Activated CD4-positive, CD25-positive, alpha-beta regulatory T cell treated with anti-CD3 and anti-CD28 coated beads, Interleukin-2, amount 50 U/mL, for 72 hours (primary cell): ENCODE measurements at regions not wholly inside any gene's neighbourhood (a gene's known extent, or its start where the extent isn't known, plus 50 kb on each side); places are given as distances from the start of the nearest gene placed in this dataset.
"Not testable (repeated sequence)": the region's sequence is repeated elsewhere in the genome, so short reads cannot be mapped to it uniquely, and the experiment has no call there.

Experiments used
- DNase-seq: peaks from one replicate; pipeline ENCODE4 v3.0.0; 2021

DNA sequence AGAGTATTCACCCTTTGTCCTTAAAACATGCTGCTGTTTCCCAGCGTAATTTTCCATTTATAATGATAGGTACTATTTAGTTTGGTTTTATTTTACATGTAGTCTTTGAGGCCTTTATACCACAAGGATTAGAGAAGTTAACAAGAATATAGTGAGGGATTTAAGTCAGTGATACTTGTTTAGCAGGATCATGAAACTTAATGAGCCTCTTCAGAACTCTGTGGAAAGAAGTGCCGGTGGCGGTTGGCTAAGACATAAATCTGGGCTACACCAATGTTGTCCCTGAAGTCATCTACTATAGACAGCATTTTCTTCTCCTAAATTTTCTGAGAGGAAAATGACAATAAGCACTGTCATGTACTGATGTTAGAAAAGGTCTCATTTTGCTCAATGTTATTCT, 1226.0 kb upstream of the SEL1L start:
- no peak for DNase-seq

DNA sequence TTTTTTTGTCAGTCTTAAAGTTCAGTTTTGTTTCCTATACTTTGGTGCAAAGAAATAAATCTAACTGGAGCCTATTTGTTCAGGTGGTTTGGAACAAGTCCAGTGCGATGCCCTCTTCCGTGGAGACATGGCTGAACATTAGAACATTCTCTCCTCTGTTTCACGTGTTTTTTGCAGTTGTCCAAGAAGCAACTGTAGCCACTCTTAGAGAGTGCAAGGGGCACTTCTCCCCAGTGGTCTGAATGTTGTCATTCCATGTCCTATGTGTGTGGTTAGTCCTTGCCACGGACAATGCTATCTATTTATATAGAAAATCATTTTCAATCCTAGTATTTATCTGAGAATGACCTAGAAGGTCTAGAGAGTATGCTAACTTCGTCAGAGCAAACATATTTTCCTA, 1232.5 kb upstream of the SEL1L start:
- no peak for DNase-seq

DNA sequence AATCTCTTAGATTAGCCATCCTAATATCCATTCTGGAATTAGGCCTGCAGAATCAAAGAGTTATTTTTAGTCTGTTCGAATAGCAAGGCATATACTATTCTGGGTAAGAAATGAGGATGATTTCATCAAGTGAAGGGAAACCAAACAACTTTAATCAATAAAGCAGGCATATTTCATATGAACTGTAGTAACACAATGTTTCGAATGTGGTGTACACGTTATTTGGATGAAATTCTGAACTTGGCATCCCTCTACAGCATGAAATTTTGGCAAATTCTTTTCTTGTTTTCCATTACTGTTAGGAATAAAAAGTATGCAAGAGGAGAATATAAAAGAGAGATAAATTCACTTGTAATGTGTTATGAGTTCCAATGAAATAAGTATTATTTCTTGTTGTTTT, 1233.3 kb upstream of the SEL1L start:
- DNase-seq = no peak

DNA sequence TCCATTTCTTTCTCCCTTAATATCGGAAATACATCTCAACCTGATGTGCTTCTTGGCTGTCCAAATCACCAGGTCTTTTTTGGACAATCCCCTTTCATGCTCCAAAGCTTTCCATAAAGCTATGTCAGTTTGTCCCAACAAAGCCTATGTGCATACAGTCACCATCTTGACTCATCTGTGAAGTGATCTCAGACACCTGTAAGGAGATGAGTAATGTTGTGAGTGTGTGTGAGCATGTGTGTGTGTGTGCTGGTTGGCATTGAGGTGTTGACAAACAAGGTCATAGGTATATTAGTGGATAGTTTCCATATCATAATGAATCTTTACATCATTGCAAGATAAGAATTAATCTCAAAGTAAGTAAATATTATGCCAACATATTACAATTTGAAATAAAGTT, 1243.3 kb upstream of the SEL1L start:
- no peak for DNase-seq

DNA sequence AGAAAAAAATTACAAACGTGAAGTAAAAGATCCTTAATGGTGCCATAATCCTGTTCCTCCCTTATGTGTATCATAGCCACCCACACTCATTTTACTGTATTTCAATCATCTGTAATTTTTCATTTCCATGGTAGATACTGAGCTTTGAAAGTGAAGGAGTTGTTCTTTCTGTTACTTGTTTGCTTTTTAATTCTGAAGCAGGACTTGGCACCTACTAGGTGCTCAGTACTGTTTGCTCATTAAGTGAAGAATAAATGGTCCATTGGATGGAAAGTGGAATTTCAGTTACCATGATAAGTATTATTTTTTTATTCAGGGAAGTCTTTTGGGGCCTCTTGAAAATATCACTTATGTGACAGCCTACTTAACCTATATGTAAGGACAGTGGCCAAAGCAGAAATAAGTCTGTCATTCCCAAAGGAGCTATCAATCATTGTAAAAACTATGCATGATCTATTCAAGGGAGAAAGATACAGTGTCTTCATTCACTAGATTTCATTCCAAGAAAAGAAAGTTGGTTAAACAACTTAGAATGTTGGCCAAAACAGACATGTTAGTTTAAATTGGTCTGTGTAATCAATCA, 1244.4 kb upstream of the SEL1L start:
- DNase-seq = no peak

DNA sequence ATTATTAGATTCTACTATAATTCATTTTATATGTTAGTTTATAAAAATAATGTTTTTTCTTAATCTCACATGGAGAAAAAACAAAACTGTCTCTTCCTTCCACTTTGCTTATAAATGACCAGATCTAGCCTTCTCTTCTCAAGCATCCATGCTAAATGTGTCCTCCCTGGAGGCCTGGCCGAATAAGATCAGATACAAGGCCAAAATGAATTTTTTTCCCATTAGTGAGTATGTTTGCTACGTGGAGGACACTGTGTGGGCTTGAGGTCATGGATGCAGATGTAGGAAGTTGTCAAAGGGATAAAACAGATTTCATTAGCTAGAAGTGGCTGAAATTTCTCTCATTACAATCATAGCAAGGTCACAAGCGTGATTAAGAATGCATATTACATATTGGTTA, 1244.9 kb upstream of the SEL1L start:
- DNase-seq = no peak

DNA sequence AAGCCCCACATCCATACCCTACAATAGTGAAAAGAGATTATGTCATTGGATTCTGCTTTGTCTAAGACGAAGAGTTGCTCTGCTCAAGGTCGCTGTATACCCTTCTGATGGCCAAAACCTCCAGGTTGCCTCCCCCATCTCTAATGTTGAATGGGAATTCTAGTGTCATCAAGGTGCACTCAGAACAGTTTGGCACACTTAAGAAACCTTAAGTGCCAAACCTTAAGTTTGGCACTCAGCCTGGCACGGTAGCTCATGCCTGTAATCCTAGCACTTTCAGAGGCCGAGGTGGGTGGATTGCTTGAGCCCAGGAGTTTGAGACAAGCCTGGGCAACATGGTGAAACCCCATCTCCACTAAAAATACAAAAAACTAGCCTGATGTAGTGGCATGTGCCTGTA, 1245.6 kb upstream of the SEL1L start:
- DNase-seq = no peak

DNA sequence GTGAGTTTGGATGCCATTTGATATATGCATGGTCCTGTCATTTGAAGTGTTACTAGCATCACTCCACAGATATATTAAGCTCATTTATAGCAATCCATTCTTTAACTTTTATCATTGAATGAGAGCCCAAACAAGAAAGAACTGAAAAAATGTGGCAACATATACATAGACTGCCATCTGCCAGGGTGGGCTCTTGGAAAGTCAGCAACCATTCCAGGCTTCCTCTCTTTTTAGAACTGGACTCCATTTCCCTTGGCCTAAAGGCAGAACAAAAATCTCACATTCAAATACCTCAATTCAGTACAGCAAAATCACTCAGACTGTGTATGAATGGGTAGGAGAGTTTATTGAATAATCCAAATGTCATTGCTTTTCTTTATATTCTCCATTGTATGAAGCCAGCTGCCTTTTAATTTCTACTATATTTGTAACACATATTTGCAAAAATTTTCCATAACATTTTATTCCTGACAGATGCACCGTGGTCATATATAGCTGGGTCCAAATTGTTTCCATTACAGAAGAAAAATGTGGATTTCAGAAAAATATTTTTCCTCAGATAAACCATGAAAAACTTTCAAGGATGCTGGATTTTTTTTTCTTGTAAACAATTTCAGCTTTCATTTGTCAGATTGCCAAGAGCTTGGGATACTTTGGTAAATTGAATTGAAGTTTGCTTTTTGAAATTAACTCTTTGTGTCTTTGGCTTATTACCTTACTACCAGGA, 1252.3 kb upstream of the SEL1L start:
- DNase-seq = no peak

DNA sequence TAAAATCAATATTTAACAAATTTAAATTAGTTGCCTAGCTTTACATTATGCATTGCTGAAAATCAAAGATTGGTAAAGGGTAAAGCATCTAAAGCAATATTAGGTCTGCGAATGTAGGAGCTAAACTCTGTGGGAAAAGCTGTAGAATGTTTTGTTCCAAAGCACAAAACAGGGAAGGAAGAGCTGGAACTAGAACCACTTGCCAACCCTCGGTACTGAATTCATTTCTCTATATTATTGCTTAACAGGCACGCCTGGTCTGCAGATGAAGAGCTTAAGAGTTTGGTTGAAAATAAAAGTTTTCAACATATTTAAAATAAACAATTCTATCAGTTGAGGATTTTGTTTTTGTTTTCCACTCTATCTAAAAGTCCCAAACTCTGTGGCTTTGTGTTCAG, 1252.8 kb upstream of the SEL1L start:
- DNase-seq = no peak

DNA sequence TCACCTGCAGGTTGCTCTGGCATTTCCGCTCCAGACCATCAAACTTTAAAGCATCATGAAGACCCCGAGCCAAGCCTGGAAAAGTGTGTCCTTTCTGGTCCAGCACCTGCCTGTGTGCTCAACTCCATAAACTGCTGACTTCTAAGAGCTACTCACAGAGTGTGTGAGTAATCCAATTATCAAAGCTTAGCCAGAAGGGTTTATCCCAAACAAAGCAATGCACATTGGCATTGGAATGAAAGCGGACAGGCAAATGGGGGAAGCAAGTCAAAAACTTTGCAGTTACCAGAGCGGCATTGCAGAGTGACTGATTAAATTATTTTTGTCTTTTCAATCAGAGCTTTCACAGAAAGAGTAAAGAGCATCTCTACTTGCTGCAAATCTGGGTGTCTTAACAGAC, 1262.4 kb upstream of the SEL1L start:
- DNase-seq = no peak

DNA sequence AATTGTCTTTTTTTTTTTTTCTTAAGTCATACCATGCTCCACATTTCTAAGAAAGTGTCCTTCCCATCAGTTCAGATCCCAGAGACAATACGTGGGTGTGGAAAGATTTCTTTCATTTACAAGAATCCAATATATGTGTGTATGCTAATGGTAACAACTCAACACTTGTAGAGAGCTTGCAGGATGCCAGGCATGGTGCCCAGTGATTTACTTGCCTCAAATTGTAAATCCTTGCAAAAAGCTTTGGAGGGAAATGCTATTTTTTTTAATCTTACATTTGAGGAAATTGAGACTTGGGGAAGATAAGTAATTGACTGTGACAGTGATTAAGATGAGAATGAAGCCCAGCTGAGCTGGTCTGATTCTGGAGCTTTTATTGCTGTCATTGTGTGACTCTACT, 1264.6 kb upstream of the SEL1L start:
- DNase-seq = no peak

DNA sequence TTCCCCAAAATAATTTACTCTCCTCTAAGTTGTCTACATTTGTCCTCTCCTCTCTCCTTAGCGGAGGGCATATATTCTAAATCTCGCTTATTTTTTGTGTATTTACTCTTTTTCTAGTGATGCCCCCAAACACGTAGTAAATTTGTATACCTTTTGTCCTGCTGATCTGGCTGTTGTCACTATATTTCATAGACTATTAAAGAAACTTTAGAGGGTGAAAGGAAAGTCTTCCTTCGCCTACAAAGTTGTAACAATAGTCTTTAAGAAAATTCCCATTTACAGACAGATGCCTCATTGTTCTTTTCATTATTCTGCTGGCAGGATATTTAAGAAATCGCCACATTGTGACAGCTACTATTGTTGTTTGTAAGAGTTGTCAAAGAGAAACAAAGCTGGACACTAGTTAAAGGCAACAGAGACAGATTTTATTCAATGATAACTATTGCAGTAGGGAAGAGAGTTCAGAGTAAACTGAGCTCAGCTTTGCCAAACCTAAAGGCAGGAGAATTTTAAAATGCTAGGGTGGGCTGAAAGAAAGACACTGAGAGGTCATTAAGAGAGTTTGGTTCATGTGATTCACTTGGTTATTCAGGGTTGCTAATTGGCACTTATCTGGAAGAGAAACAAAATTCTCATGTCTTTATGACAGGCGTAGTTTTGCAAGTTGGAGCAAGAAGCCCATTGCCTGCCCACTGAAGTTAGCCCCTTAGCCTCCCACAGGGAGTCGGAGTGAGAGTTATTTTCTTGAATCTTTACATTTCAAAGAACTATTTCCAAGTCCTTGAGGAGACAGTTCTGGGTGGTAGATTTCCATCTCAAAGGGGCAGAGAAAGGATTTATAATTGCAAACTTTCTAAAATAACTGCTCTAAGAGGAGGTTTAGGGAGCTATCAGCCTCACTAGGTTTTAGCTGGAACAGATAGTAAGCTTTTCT, 1272.5 kb upstream of the SEL1L start:
- no peak for DNase-seq

DNA sequence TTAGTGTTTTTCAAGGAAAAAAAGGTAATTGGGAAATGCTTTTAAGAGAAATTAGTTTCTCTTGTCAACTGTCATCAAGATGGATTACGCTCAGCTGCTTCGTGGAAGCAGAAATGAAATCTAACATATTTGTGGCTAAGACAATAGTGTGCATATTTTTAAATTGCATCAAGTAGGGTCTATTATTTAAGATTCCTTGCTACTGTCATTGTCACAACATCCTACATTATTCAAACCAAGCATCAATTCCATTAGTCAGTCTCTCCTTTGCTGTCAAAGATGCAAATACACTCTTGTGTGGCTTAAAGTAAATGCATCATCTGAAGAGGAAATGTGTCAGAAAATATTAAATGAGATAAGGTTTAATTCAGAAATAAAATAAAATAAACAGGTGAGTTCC, 1277.6 kb upstream of the SEL1L start:
- no peak for DNase-seq

DNA sequence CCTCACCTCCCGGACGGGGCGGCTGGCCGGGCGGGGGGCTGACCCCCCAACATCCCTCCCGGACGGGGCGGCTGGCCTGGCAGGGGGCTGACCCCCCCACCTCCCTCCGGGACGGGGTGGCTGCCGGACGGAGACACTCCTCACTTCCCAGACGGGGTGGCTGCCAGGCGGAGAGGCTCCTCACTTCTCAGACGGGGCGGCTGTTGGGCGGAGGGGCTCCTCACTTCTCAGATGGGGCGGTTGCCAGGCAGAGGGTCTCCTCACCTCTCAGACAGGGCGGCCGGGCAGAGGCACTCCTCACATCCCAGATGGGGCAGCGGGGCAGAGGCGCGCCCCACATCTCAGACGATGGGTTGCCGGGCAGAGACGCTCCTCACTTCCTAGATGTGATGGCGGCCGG, 1280.7 kb upstream of the SEL1L start:
- DNase-seq = not testable (repeated sequence)

DNA sequence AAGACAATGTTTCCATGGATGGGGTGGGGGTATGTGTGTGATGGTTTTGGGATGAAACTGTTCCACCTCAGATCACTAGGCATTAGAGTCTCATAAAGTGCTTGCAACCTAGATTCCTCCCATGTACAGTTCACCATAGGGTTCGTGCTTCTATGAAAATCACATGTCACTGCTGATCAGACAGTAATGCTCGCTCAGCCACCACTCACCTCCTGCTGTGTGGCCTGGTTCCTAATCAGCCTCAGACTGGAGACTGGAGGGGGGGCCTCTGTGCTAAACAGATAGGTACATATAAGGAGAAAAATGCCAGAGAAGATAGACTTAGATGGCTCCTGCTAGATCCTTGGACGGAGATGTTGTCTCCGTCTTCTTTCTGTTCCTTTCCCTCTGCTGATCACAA, 1296.9 kb upstream of the SEL1L start:
- no peak for DNase-seq

DNA sequence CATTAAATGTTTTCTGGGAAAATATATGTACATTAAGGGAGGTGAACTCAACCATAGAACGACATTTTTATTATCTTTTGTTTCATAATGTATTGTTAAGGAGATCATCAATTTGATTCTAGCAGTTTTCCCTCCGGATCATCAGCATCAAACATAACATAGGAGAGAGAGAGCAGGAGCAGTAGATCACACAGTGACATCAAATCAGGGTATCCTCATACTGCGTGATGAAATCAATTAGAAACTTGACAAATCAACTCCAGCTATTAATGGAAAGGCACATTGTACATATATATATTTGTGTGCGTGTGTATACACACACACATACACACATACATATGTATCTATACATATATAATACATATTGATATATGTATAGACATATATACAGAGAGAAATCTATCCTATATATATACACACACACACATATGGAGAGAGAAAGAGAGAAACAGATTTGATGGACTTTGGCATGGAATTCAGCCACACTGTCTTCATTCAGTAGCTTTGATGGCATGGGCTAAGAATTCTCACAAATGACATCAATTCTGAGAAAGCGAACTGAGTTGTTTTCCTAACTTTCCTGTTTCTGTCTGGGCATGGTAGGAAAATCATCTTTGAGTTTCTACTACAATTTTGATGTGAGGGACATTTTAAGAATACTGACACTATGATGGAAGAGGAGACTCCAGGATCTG, 1302.8 kb upstream of the SEL1L start:
- DNase-seq = no peak

DNA sequence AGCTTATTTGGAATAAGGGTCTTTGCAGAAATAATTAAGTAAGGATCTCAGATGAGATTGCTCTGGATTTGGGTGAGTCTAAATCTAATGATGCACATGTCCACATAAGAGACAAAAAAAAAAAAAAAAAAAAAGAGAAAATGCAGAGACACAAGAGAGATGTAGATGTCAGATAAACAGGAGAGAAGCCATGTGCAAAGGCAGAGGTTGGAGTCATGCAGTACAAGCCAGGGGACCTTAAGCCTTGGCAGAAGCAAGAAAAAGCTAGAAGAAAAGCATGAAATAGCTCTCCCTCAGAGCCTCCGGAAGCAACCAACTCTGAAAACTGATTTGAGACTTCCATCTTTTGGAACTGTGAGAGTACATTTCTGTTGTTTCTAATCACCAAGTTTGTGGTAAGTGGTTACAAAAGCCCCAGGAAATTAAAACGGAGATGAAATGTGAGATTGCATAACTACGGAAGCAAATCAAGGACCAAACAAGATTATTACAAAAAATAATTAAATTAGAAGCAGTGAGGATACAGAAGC, 1304.0 kb upstream of the SEL1L start:
- no peak for DNase-seq

DNA sequence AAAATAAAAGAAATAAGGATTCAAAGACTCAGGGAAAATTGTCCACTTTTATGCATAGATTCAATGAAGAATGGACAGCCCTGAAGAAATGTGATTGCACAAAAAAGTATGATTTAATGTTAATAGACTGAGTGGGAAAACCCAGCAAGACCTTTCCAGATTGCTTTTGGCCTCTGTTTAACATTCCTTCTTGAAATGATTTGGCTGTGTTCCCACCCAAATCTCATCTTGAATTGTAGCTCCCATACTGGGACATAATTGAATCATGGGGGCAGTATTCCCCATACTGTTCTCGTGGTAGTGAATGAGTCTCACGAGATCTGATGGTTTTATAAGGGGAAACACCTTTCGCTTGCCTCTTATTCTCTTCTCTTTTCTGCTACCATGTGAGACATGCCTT, 1316.9 kb upstream of the SEL1L start:
- DNase-seq = no peak

DNA sequence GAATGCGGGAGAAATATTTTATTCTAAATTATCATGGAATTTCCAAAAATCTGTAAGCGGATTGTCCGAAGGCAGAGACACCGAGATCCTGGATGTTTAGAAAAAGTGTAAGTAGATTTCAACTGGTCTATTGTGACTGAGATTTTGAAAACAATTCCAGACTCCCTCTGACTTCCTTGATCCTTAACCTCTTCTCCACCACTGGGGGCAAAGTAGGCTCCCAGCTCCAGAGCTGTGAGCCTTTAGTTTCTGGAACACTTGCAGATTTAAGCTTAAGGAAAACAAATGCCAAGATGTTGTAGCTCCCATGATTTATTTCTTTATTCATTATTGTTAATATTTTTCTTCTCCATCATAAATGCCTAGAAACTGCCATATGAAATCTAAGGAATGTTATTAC, 1320.5 kb upstream of the SEL1L start:
- no peak for DNase-seq

DNA sequence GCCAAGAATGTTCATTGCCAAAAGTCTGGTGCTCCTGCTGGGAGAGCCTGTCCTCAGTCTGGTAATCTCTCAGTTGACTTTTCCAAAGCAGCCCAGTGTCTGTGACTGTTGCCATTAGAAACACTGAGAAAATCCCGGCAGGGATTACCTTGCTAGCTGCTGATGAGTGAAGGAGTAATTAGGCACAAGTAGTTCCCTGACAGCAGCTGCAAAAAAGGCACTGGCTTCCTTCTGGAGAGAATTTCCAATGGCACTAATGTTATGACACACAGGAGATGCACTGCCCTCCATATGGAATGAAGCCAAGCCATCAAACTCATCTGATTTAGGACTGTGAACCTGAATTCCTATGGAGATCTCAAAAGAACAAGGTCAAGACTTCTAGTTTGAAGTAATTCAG, 1321.2 kb upstream of the SEL1L start:
- no peak for DNase-seq

DNA sequence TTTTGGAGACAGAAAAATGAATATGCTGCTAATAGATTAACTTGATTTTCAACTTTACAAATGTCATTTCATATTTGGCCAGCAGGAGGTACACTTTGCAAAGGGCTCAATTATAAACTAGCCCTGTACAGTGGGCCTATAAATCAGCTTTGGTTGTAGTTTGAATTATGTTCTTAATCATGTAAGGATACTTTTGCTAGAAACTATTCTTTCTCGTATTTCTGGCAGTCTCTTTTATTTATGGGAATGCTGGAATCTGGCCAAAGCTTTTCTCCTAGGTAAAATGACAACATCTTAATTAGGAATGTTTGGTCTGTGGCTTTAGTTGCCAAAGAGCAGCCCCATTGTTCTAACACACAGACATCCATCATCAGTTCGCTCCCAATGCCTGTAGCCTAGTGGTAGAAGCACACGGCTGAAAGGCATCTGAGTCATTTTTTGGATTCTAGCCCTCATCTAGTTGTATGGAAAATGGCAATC, 1322.3 kb upstream of the SEL1L start:
- DNase-seq = no peak

DNA sequence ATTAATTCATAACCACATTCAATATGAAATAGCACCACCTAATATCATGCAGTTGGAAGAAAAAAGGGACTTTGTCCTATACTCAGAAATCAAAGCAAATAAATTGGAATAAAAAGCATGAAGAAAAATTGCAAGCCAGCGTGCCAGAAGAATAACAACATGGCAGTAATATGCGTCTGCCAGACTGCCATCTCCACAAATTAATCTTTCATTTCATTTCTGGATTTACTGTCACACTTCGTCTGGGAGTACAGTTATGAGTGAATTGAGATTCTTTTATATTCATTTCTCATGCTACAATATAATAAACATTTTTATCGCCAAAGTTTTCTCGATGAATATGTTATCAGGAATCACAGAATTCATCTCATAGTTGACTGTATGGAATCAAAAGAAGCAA, 1327.7 kb upstream of the SEL1L start:
- no peak for DNase-seq

DNA sequence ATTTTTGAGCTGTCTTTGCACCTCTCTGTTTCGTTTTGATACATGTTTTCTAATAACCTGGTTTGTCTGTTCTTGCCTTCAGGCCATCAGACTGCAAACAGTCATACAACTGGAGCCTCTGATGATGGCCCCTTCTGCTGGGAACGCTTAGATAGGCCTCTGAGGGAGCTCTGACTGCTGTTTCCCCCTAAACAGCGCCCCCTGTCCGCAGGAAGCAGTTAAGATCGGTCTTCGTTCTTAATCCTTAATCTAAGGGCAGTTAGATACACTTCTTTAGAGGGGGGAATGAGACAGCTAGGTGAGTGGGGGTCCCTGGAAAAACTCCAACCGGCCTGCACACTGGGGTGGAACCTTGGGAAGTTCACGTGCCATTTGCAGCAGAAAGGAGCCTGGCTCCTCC, 1338.8 kb upstream of the SEL1L start:
- no peak for DNase-seq
